ENCODE measurements at regions not wholly inside any gene's neighbourhood (a gene's known extent, or its start where the extent isn't known, plus 50 kb on each side); places are given as distances from the start of the nearest gene placed in this dataset.

GRCh38 chrX:124860736-124861135 lies 458.9 kb upstream of the TEX13C start:
- no peak for DNase-seq

- DNase-seq, result no peak
These were observed 457.4 kb upstream of the TEX13C start for GRCh38 chrX:124862301-124862700.

- no peak for DNase-seq
These were observed 456.4 kb upstream of the TEX13C start for GRCh38 chrX:124863303-124863702.

- no peak for DNase-seq
These were observed 432.1 kb upstream of the TEX13C start for GRCh38 chrX:124887572-124887971.

GRCh38 chrX:124895947-124896346 lies 423.7 kb upstream of the TEX13C start:
- no peak for DNase-seq

GRCh38 chrX:124902953-124903352 lies 416.7 kb upstream of the TEX13C start:
- DNase-seq, result no peak

- no peak for DNase-seq
These were observed 409.1 kb upstream of the TEX13C start for GRCh38 chrX:124910611-124911010.

- DNase-seq, result no peak
These were observed 402.7 kb upstream of the TEX13C start for GRCh38 chrX:124917011-124917410.

- no peak for DNase-seq
These were observed 394.0 kb upstream of the TEX13C start for GRCh38 chrX:124925681-124926080.

- no peak for DNase-seq
These were observed 388.4 kb upstream of the TEX13C start for GRCh38 chrX:124931241-124931640.

- DNase-seq, result no peak
These were observed 387.7 kb upstream of the TEX13C start for GRCh38 chrX:124931958-124932357.

- DNase-seq, result no peak
These were observed 381.0 kb upstream of the TEX13C start for GRCh38 chrX:124938715-124939114.

GRCh38 chrX:124940531-124940930 lies 379.1 kb upstream of the TEX13C start:
- no peak for DNase-seq

GRCh38 chrX:124954402-124954801 lies 365.3 kb upstream of the TEX13C start:
- DNase-seq, result no peak

GRCh38 chrX:124960454-124960853 lies 359.2 kb upstream of the TEX13C start:
- DNase-seq, result no peak

GRCh38 chrX:124963717-124964116 lies 356.0 kb upstream of the TEX13C start, which contains the start of gene TENM1:
Gene TENM1, minus strand, starts transcription at chrX:124963817.
- DNase-seq, result no peak

- DNase-seq, result no peak
These were observed 344.2 kb upstream of the TEX13C start for GRCh38 chrX:124975456-124975855.

- DNase-seq, result no peak
These were observed 338.3 kb upstream of the TEX13C start for GRCh38 chrX:124981420-124981819.

GRCh38 chrX:124984140-124984813 lies 335.4 kb upstream of the TEX13C start:
- no peak for DNase-seq

- no peak for DNase-seq
These were observed 333.4 kb upstream of the TEX13C start for GRCh38 chrX:124986284-124986683.

GRCh38 chrX:124993735-124994134 lies 325.9 kb upstream of the TEX13C start:
- no peak for DNase-seq

- DNase-seq, result no peak
These were observed 325.3 kb upstream of the TEX13C start for GRCh38 chrX:124994404-124994803.

- no peak for DNase-seq
These were observed 315.8 kb upstream of the TEX13C start for GRCh38 chrX:125003746-125004446.

GRCh38 chrX:125004799-125005198 lies 314.9 kb upstream of the TEX13C start:
- no peak for DNase-seq

GRCh38 chrX:125005863-125006262 lies 313.8 kb upstream of the TEX13C start:
- DNase-seq, result no peak

All from NCI-H1105 (cell line).